CD4-positive, alpha-beta T cell treated with Interleukin-6 at 100 ng/mL for 8 hours (primary cell): ENCODE measurements at regions not wholly inside any gene's neighbourhood (a gene's known extent, or its start where the extent isn't known, plus 50 kb on each side); places are given as distances from the start of the nearest gene placed in this dataset.
"Not testable (repeated sequence)": the region's sequence is repeated elsewhere in the genome, so short reads cannot be mapped to it uniquely, and the experiment has no call there.

ENCODE experiments used
- DNase-seq: peaks from one replicate; pipeline ENCODE4 v3.0.0-alpha.2; 2020; ENCODE audit warnings: mixed read lengths, low spot score

GRCh38 chr2:43071599-43072550, 154.5 kb downstream of the ZFP36L2 start:
- no peak for DNase-seq

DNA sequence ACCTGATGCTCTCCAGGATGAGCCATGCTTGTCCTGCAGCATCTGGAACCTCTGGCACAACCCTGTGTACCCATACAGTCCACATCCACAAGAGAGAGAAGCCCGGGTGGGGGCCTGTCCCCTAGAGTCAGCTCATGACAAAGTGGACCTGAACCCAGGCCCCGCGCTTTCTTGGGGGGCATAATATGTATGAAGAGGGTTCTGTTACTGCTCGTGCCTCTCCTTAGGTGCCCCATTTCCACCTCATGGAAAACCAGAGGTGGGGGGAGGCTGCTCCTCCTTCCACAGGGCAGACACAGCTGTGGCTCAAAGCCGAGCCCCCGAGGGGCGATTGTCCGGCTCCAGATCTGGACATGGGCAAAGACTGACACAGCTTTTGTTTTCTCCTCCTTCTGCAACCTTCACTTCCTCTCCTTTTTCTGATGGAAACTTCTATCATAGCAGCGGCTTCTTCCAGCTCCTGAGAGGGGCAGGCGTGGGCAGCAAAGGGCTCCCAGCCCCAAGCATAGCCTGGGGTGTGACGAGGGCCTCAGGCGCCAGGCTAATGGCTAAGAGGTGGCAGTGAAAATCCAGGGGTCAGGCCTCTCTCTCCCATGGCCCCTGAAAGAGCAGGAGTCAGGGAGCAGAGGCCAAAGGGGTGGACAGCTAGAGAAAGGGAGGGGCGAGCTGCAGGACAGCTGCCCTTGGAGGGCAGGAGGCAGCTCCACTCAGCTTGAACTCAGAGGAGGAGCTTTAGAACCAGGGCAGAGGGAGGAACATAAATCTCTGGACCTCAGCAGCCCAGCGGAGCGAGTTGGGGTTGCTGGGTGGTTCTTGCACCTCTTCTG, 155.5 kb downstream of the ZFP36L2 start:
- no peak for DNase-seq

- DNase-seq, result no peak
Measured at GRCh38 chr2:43070030-43070429, 156.4 kb downstream of the ZFP36L2 start.

- DNase-seq, result no peak
Measured at GRCh38 chr2:43068631-43069517, 157.5 kb downstream of the ZFP36L2 start.

DNA sequence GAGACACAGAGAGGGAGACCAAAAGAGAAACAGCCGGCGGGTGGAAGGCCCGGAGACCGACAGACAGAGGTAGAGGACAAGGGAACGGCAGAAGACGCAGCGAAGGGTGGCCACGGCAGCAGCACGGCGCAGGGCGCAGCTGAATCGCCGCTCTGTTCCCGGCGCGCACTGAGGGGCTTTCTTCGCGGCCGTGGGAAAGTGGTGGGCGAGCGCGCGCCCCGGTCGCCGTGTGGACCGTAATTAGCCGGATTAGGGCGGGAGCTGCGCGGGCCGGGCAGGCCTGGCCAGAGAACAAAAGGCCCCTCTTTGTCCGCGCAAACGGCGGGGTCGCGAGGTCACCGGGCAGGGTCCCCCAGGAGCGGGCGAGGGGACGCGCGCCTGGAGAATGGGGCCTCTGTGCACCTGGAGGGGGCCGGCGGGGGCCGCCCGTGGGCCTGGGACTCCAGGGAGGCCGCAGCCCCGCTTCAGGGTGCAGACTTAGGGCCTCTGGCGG, 158.3 kb downstream of the ZFP36L2 start:
- no peak for DNase-seq

DNA sequence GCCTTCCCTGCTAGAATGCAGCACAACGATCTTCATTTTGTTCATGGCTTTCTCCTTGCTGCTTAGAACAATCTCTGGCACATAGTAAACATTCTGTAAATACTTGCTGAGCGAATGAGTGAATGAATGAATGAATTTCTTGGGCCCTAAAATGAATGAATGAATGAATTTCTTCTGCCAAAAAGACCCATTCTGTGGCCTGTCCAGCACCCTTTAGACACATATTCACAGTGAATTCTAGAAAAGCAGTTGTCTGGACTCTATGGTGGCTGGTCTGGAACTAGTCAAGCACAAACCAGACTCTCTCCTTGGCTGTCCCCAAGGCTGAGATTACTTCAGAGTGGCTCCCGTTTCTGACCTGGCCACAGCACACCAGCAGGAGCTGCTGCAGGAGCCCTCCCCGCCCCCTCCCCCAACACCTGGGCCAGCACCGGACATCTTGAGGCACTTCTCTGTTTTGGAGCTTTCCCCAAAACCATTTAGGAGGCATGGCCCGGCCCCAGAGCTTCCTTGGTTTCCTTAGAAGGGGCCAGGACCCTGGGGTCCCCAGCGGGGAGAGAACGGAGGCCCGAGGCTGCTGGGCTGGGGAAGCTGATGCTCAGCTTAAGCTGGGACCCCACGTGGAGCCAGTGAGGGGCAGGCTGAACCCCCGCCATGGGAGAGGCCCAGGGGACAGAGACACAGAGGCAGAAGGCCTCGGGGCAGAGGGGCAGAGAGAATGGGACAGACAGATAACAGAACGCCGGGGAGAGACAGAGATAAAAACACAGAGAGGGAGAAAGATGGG, 159.0 kb downstream of the ZFP36L2 start:
- no peak for DNase-seq

- DNase-seq, result not testable (repeated sequence)
Measured at GRCh38 chr2:43066541-43067253, 159.7 kb downstream of the ZFP36L2 start.

DNA sequence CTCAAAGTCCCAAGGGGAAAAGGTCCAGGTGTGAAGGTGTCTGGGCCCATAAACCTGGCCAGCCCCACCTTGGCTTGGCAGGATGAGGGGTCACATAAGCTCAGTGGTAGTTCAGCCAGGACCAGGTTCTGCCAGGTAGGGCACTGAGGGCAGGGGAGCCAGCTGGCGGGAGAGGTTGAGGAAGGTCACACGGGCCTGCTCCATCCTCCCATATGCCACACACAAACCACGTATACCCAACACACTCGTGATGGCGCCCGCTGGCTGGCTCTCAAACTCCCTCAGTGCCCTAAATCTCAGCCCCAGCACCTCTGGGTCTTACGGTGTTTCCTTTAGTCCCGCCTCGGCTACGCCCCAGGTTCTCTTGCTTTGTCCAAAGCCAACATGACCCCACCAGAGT, 160.5 kb downstream of the ZFP36L2 start:
- no peak for DNase-seq

- DNase-seq, result no peak
Measured at GRCh38 chr2:43065036-43065435, 161.4 kb downstream of the ZFP36L2 start.

- not testable (repeated sequence) for DNase-seq
Measured at GRCh38 chr2:43063096-43063495, 163.3 kb downstream of the ZFP36L2 start.

GRCh38 chr2:43062058-43062457, 164.3 kb downstream of the ZFP36L2 start:
- no peak for DNase-seq

DNA sequence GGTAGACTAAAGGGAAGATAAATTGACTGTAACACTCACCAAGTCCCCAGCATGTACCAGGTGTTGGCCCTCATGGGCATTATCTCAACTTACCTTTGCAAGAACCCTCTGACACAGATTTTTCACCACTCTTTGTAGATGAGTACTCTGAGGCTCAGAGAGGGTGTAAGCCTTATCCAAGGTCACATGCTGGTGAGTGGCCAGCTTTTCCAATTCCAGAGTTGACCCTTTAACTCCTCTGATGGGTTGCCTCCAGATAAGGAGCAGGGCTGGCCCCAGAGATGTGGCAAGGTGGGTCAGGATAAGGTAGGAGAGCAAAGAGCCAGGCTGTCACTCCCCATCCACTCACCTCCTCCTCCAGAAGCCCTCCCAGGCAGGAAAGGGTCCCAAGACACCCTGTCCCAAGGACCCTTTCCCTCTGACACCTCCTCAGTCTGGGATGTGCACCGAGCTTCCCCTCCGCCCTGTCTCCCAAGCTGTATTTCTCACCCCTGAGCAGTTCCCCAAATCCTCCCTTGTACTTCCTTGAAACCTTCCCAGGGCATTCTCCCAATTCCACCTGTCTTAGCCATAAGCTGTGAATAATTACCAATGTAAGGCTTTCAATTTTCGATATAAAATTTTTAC, 165.9 kb downstream of the ZFP36L2 start:
- no peak for DNase-seq

GRCh38 chr2:43059183-43059897, 167.1 kb downstream of the ZFP36L2 start:
- peak; percentile 65 for DNase-seq

- no peak for DNase-seq
Measured at GRCh38 chr2:43058726-43059110, 167.7 kb downstream of the ZFP36L2 start.

GRCh38 chr2:43057742-43058725, 168.4 kb downstream of the ZFP36L2 start:
- no peak for DNase-seq

GRCh38 chr2:43057026-43057741, 169.2 kb downstream of the ZFP36L2 start:
- no peak for DNase-seq

DNA sequence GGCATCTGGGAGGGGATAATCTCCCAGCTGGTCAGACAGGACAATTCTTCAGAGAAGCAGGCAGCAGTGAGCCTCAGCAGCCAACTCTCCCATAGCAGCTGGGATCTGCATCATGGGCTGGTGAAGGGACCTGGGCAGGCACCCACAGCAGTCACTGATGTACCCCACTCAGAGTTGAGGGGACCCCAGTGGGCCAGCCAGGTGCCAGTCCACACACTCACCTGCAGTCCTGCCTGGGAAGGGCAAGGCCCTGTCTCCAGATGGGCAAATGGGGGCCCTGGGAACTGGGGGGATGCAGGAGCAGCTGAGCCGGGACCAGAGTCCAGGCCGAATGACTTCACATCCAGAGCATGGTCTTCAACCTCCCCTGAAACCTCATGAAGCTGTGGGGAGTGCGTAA, 170.4 kb downstream of the ZFP36L2 start:
- DNase-seq, result no peak
